ENCODE measurements at regions not wholly inside any gene's neighbourhood (a gene's known extent, or its start where the extent isn't known, plus 50 kb on each side); places are given as distances from the start of the nearest gene placed in this dataset.

DNA sequence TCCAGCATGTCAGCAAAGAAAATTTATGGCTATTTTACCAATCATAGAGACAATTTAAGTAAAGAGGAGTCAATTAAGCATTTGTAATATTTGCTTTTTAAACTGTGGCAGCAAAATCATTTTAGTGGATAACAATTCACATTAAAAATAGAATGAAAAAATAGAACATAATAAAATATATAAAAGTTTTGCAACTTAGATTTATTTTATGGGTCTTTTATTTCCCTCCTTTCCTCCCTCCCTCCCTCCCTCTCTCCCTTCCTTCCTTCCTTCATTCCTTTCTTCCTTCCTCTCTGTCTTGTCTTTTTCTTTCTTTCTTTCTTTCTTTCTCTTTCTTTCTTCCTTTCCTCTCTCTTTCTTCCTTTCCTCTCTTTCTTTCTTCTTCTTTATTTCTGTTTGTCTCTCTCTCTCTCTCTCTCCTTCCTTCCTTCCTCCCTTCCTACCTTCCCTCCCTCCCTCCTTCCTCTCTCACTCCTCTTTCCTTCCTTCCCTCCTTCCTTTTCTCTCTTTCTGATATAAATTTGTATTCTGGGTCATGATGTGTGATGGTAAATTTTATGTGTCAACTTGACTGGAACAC, 610.9 kb upstream of the CITED2 start:
- TF ChIP-seq, protein P1, sequence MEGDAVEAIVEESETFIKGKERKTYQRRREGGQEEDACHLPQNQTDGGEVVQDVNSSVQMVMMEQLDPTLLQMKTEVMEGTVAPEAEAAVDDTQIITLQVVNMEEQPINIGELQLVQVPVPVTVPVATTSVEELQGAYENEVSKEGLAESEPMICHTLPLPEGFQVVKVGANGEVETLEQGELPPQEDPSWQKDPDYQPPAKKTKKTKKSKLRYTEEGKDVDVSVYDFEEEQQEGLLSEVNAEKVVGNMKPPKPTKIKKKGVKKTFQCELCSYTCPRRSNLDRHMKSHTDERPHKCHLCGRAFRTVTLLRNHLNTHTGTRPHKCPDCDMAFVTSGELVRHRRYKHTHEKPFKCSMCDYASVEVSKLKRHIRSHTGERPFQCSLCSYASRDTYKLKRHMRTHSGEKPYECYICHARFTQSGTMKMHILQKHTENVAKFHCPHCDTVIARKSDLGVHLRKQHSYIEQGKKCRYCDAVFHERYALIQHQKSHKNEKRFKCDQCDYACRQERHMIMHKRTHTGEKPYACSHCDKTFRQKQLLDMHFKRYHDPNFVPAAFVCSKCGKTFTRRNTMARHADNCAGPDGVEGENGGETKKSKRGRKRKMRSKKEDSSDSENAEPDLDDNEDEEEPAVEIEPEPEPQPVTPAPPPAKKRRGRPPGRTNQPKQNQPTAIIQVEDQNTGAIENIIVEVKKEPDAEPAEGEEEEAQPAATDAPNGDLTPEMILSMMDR (IDR thresholded peaks at IDR 0.05) = no peak
- no peak for TF ChIP-seq POLR2AphosphoS5 (IDR thresholded peaks at IDR 0.05)
